ENCODE measurements at regions not wholly inside any gene's neighbourhood (a gene's known extent, or its start where the extent isn't known, plus 50 kb on each side); places are given as distances from the start of the nearest gene placed in this dataset.

GRCh38 chr15:94080416-94080815 is 150.9 kb upstream of the MCTP2 start:
- no peak overlapping the region for H2BK20ac ChIP-seq (ENCODE audit: low read depth, low read length)
- H3K27ac ChIP-seq (ENCODE audit: insufficient read depth, low read length): no peak overlapping the region
- H3K56ac ChIP-seq (ENCODE audit: extremely low read depth, insufficient read depth, low read length): no peak overlapping the region
- DNase-seq: no peak
- H2BK15ac ChIP-seq (ENCODE audit: low read depth, low read length): no peak overlapping the region
- no peak overlapping the region for H3K23ac ChIP-seq (ENCODE audit: low read depth, low read length)
- intact Hi-C loops (cut with micrococcal nuclease) (no loop called here), in situ Hi-C loops (cut with MboI; ENCODE audit: low sequenced_read_pairs) (no loop called here), dilution Hi-C loops (cut with HindIII; ENCODE audit: low sequenced_read_pairs, unreplicated experiment) (no loop called here)
- no TSS peak for BruUV-seq (replicated peaks)
- peaks cover 2% of the 10 kb centered on the region; the same call in 1 of the 2 replicates for H3K4me1 ChIP-seq (ENCODE audit: control insufficient read depth, insufficient read depth, low read length)
- H4K5ac ChIP-seq (ENCODE audit: low read depth, low read length): no peak overlapping the region
- H3K9me1 ChIP-seq (ENCODE audit: insufficient read depth, low read length): no peaks in the 10 kb centered on the region
- H2AK5ac ChIP-seq (ENCODE audit: low read depth, low read length): no peak overlapping the region
- no peak overlapping the region for H3K4me2 ChIP-seq (ENCODE audit: low read depth, low read length)
- H2BK120ac ChIP-seq (ENCODE audit: low read depth, low read length): no peak overlapping the region
- no peak overlapping the region for H4K8ac ChIP-seq (ENCODE audit: low read depth in 2 of 2, low read length in 2 of 2)
- H4K91ac ChIP-seq (ENCODE audit: insufficient read depth, low read depth, low read length): no peak overlapping the region
- no peak overlapping the region for H3K4ac ChIP-seq (ENCODE audit: low read depth, low read length)
- CTCF ChIA-PET: no interaction called here
- H2BK5ac ChIP-seq (ENCODE audit: low read depth, low read length, poor library complexity, severe bottlenecking): no peak overlapping the region
- TF ChIP-seq CEBPB (IDR thresholded peaks at IDR 0.05; ENCODE audit: low read depth, low read length): no peak
- H3K14ac ChIP-seq (replicated peaks; ENCODE audit: low read depth, low read length): no peak overlapping the region
- WGBS, 2 experiments (ENCODE audit: extremely low coverage in 2 of 2, insufficient read length in 1 of 2): 20% methylated on average over 1 of the region's 8 CpGs; no CpG with 5 or more reads in 1 of the 2 experiments
- no peaks in the 10 kb centered on the region for H3K79me1 ChIP-seq (ENCODE audit: low read depth in 1 of 2, low read length in 2 of 2)
- no peaks in the 10 kb centered on the region for H3K27me3 ChIP-seq (ENCODE audit: control insufficient read depth, insufficient read depth, low read length)
- no peak overlapping the region for H3K18ac ChIP-seq (ENCODE audit: low read depth, low read length)
- H2AFZ ChIP-seq (replicated peaks; ENCODE audit: low read length, poor library complexity): no peak overlapping the region
- no peaks in the 10 kb centered on the region for H3K36me3 ChIP-seq (ENCODE audit: control insufficient read depth, insufficient read depth, low read length)
- no peak overlapping the region for H3K9ac ChIP-seq (ENCODE audit: low read depth, low read length)
- POLR2A ChIA-PET (ENCODE audit: unreplicated experiment): no interaction called here
- peaks cover 4% of the 10 kb centered on the region; the same call in 1 of the 2 replicates for H3K9me3 ChIP-seq (ENCODE audit: control insufficient read depth, insufficient read depth, low read length)
- no peaks in the 10 kb centered on the region for H4K20me1 ChIP-seq (ENCODE audit: insufficient read depth, low read length)
- no peak overlapping the region for H2AK9ac ChIP-seq (replicated peaks; ENCODE audit: low read depth, low read length, poor library complexity)
- no peak for ATAC-seq (ENCODE audit: low read depth)
- H3K4me3 ChIP-seq (ENCODE audit: insufficient read depth, low read depth, low read length): no peak overlapping the region
